ENCODE measurements at regions not wholly inside any gene's neighbourhood (a gene's known extent, or its start where the extent isn't known, plus 50 kb on each side); places are given as distances from the start of the nearest gene placed in this dataset.

- Histone ChIP-seq H3K79me2 (ENCODE audit: low read depth) (no peaks in the 10 kb centered on the region), H4K20me1 (ENCODE audit: insufficient read depth) (no peaks in the 10 kb centered on the region), H3K36me3 (ENCODE audit: low read depth) (no peaks in the 10 kb centered on the region), H3K4me1 (replicated peaks; ENCODE audit: insufficient read depth) (no peaks in the 10 kb centered on the region), H3K4me3 (no peak overlapping the region), H3K27ac (no peak overlapping the region), H3K9me2 (ENCODE audit: insufficient read depth) (no peaks in the 10 kb centered on the region), H3K4me2 (no peak overlapping the region), H3F3A (ENCODE audit: insufficient read depth, low read depth) (no peaks in the 10 kb centered on the region), H3K27me3 (ENCODE audit: insufficient read depth, low read depth) (no peaks in the 10 kb centered on the region), H3K9me3 (ENCODE audit: insufficient read depth, low read depth) (no peaks in the 10 kb centered on the region), H2AFZ (no peak overlapping the region)
- POLR2A ChIA-PET (ENCODE audit: unreplicated experiment), result no interaction called here
- no peak for DNase-seq
- BruUV-seq (replicated peaks), result no TSS peak
- CTCF ChIA-PET, result no interaction called here
- TF ChIP-seq, protein P1, sequence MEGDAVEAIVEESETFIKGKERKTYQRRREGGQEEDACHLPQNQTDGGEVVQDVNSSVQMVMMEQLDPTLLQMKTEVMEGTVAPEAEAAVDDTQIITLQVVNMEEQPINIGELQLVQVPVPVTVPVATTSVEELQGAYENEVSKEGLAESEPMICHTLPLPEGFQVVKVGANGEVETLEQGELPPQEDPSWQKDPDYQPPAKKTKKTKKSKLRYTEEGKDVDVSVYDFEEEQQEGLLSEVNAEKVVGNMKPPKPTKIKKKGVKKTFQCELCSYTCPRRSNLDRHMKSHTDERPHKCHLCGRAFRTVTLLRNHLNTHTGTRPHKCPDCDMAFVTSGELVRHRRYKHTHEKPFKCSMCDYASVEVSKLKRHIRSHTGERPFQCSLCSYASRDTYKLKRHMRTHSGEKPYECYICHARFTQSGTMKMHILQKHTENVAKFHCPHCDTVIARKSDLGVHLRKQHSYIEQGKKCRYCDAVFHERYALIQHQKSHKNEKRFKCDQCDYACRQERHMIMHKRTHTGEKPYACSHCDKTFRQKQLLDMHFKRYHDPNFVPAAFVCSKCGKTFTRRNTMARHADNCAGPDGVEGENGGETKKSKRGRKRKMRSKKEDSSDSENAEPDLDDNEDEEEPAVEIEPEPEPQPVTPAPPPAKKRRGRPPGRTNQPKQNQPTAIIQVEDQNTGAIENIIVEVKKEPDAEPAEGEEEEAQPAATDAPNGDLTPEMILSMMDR (conservative IDR thresholded peaks at IDR 0.05), result no peak
- no peak for TF ChIP-seq EZH2 (IDR thresholded peaks at IDR 0.05; ENCODE audit: low read depth)
- intact Hi-C loops (cut with micrococcal nuclease; ENCODE audit: unreplicated experiment), result no loop called here
Observed at GRCh38 chr5:158026304-158027031, 167.5 kb upstream of the CLINT1 start.

GRCh38 chr5:158023266-158023665 is 164.3 kb upstream of the CLINT1 start:
- H3K79me2 ChIP-seq (ENCODE audit: low read depth), result no peaks in the 10 kb centered on the region
- H3K4me2 ChIP-seq, result no peak overlapping the region
- no peaks in the 10 kb centered on the region for H3K36me3 ChIP-seq (ENCODE audit: low read depth)
- H3K9me3 ChIP-seq (ENCODE audit: insufficient read depth, low read depth), result no peaks in the 10 kb centered on the region
- BruUV-seq (replicated peaks), result no TSS peak
- no peak overlapping the region for H3K27ac ChIP-seq
- H3K4me1 ChIP-seq (replicated peaks; ENCODE audit: insufficient read depth), result no peaks in the 10 kb centered on the region
- no peaks in the 10 kb centered on the region for H4K20me1 ChIP-seq (ENCODE audit: insufficient read depth)
- H3K9me2 ChIP-seq (ENCODE audit: insufficient read depth), result no peaks in the 10 kb centered on the region
- POLR2A ChIA-PET (ENCODE audit: unreplicated experiment), result interaction anchor here (0.6 kb wide), 1 partner anchor 243 kb away, joined by 5 read pairs; no protein-coding TSS in a partner anchor
- intact Hi-C loops (cut with micrococcal nuclease; ENCODE audit: unreplicated experiment), result no loop called here
- H3K27me3 ChIP-seq (ENCODE audit: insufficient read depth, low read depth), result no peaks in the 10 kb centered on the region
- CTCF ChIA-PET, result no interaction called here
- H2AFZ ChIP-seq, result no peak overlapping the region
- DNase-seq, result no peak
- no peak for TF ChIP-seq EZH2 (IDR thresholded peaks at IDR 0.05; ENCODE audit: low read depth)
- TF ChIP-seq, protein P1 (conservative IDR thresholded peaks at IDR 0.05), result no peak
- no peaks in the 10 kb centered on the region for H3F3A ChIP-seq (ENCODE audit: insufficient read depth, low read depth)
- no peak overlapping the region for H3K4me3 ChIP-seq

DNA sequence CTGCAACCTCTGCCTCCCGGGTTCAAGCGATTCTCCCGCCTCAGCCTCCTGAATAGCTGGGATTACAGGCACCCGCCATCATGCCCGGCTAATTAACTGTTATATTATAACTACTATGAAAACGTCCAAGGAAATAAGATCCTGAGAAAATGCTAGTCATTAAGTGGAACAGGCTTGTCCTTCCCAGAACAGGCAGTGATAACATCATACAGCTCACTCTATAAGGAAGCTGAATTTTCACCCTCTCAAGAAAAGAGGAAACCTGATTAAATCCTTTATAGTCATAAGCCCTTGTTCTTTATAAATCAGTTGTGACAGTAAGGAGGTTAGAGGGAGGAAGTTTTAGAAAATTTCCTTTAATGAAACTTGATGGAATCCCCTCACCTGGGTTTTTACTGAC is 163.9 kb upstream of the CLINT1 start:
- intact Hi-C loops (cut with micrococcal nuclease; ENCODE audit: unreplicated experiment), result no loop called here
- TF ChIP-seq, protein P1 (conservative IDR thresholded peaks at IDR 0.05), result no peak
- no peaks in the 10 kb centered on the region for H4K20me1 ChIP-seq (ENCODE audit: insufficient read depth)
- H3K27ac ChIP-seq, result no peak overlapping the region
- H3K9me2 ChIP-seq (ENCODE audit: insufficient read depth), result no peaks in the 10 kb centered on the region
- POLR2A ChIA-PET (ENCODE audit: unreplicated experiment), result interaction anchor here (0.6 kb wide), 1 partner anchor 243 kb away, joined by 5 read pairs; no protein-coding TSS in a partner anchor
- no peaks in the 10 kb centered on the region for H3K4me1 ChIP-seq (replicated peaks; ENCODE audit: insufficient read depth)
- no peaks in the 10 kb centered on the region for H3K79me2 ChIP-seq (ENCODE audit: low read depth)
- no peak overlapping the region for H3K4me3 ChIP-seq
- no peak for DNase-seq
- H3K27me3 ChIP-seq (ENCODE audit: insufficient read depth, low read depth), result no peaks in the 10 kb centered on the region
- no peaks in the 10 kb centered on the region for H3F3A ChIP-seq (ENCODE audit: insufficient read depth, low read depth)
- BruUV-seq (replicated peaks), result no TSS peak
- no peak overlapping the region for H3K4me2 ChIP-seq
- no peaks in the 10 kb centered on the region for H3K36me3 ChIP-seq (ENCODE audit: low read depth)
- no peaks in the 10 kb centered on the region for H3K9me3 ChIP-seq (ENCODE audit: insufficient read depth, low read depth)
- CTCF ChIA-PET, result no interaction called here
- no peak overlapping the region for H2AFZ ChIP-seq
